22Rv1 (cell line): ENCODE measurements at regions not wholly inside any gene's neighbourhood (a gene's known extent, or its start where the extent isn't known, plus 50 kb on each side); places are given as distances from the start of the nearest gene placed in this dataset.

Source experiments
- ZFX ChIP-seq: fragments of 450-650 bp; IDR thresholded peaks from 2 replicates; pipeline ENCODE4 v1.6.1; 2017; ENCODE audit warnings: antibody characterized with exemption, borderline replicate concordance
- TF ChIP-seq, protein P1 (sequence below): fragments of 450-650 bp; IDR thresholded peaks from 2 replicates; pipeline ENCODE4 v1.5.1; 2017; ENCODE audit warnings: mild to moderate bottlenecking

- TF ChIP-seq, protein P1, sequence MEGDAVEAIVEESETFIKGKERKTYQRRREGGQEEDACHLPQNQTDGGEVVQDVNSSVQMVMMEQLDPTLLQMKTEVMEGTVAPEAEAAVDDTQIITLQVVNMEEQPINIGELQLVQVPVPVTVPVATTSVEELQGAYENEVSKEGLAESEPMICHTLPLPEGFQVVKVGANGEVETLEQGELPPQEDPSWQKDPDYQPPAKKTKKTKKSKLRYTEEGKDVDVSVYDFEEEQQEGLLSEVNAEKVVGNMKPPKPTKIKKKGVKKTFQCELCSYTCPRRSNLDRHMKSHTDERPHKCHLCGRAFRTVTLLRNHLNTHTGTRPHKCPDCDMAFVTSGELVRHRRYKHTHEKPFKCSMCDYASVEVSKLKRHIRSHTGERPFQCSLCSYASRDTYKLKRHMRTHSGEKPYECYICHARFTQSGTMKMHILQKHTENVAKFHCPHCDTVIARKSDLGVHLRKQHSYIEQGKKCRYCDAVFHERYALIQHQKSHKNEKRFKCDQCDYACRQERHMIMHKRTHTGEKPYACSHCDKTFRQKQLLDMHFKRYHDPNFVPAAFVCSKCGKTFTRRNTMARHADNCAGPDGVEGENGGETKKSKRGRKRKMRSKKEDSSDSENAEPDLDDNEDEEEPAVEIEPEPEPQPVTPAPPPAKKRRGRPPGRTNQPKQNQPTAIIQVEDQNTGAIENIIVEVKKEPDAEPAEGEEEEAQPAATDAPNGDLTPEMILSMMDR, result no peak
- TF ChIP-seq ZFX, result no peak
Measured at GRCh38 chr2:57893786-57894185, 152.8 kb upstream of the VRK2 start.
